DND-41 (cell line): ENCODE measurements at regions not wholly inside any gene's neighbourhood (a gene's known extent, or its start where the extent isn't known, plus 50 kb on each side); places are given as distances from the start of the nearest gene placed in this dataset.
"Not testable (repeated sequence)": the region's sequence is repeated elsewhere in the genome, so short reads cannot be mapped to it uniquely, and the experiment has no call there.

Experiments
- ATAC-seq: fragments of 200-7000 bp; cut with Tn5 transposase; 3 replicates; pipeline ENCODE4 v1.9.1; 2021; ENCODE audit warnings: low read depth; ENCODE audit not compliant: insufficient read depth
- DNase-seq: peaks from one replicate; pipeline ENCODE4 v3.0.0-alpha.2; 2020
- H2AFZ ChIP-seq: 2 replicates; pipeline ENCODE4 v1.6.0; 2012; ENCODE audit warnings: low read depth, low read length
- H3K27ac ChIP-seq: 2 replicates; pipeline ENCODE4 v1.5.1; 2012; ENCODE audit warnings: low read length, inconsistent platforms
- H3K27me3 ChIP-seq: fragments of 200-600 bp; sonication (generic); 2 replicates; pipeline ENCODE4 v1.6.0; 2012; ENCODE audit warnings: low read length, mild to moderate bottlenecking, inconsistent platforms; ENCODE audit not compliant: insufficient read depth, poor library complexity
- H3K36me3 ChIP-seq: 2 replicates; pipeline ENCODE4 v1.5.1; 2012; ENCODE audit warnings: low read length, inconsistent platforms; ENCODE audit not compliant: insufficient read depth
- H3K4me1 ChIP-seq: 2 replicates; pipeline ENCODE4 v1.5.1; 2012; ENCODE audit warnings: mild to moderate bottlenecking, low read length; ENCODE audit not compliant: insufficient read depth
- H3K4me2 ChIP-seq: 2 replicates; pipeline ENCODE4 v1.6.0; 2012; ENCODE audit warnings: mild to moderate bottlenecking, moderate library complexity, low read length, inconsistent platforms; ENCODE audit not compliant: insufficient read depth
- H3K4me3 ChIP-seq, 2 experiments: fragments of 200-600 bp in 1 of 2; shearing (Covaris generic) in 1 of 2; 2 replicates each; pipeline ENCODE4 v1.5.1; 2012 to 2016; ENCODE audit warnings: inconsistent platforms in 2 of 2, low read length in 2 of 2, mild to moderate bottlenecking in 2 of 2, low read depth in 1 of 2, moderate library complexity in 1 of 2
- H3K79me2 ChIP-seq: 2 replicates; pipeline ENCODE4 v1.6.0; 2012; ENCODE audit warnings: low read length, inconsistent platforms; ENCODE audit not compliant: insufficient read depth
- H3K9ac ChIP-seq: 2 replicates; pipeline ENCODE4 v1.6.0; 2012; ENCODE audit warnings: low read depth, mild to moderate bottlenecking, inconsistent platforms, low read length, moderate library complexity
- H3K9me3 ChIP-seq: 2 replicates; pipeline ENCODE4 v1.5.1; 2012; ENCODE audit warnings: low read length, moderate library complexity, mild to moderate bottlenecking, inconsistent platforms; ENCODE audit not compliant: insufficient read depth, severe bottlenecking
- H4K20me1 ChIP-seq: 2 replicates; pipeline ENCODE4 v1.6.0; 2012; ENCODE audit warnings: low read length; ENCODE audit not compliant: insufficient read depth
- EZH2 ChIP-seq: IDR thresholded peaks from 3 replicates; pipeline ENCODE4 v1.6.1; 2012; ENCODE audit warnings: borderline replicate concordance, low read depth, mild to moderate bottlenecking, moderate library complexity, low read length, inconsistent platforms; ENCODE audit not compliant: severe bottlenecking
- TF ChIP-seq, protein P1 (sequence below): IDR thresholded peaks from 2 replicates; pipeline ENCODE4 v1.5.1; 2012; ENCODE audit warnings: borderline replicate concordance, low read length, moderate library complexity, mild to moderate bottlenecking; ENCODE audit not compliant: poor library complexity, severe bottlenecking; ENCODE audit errors: extremely low read depth

DNA sequence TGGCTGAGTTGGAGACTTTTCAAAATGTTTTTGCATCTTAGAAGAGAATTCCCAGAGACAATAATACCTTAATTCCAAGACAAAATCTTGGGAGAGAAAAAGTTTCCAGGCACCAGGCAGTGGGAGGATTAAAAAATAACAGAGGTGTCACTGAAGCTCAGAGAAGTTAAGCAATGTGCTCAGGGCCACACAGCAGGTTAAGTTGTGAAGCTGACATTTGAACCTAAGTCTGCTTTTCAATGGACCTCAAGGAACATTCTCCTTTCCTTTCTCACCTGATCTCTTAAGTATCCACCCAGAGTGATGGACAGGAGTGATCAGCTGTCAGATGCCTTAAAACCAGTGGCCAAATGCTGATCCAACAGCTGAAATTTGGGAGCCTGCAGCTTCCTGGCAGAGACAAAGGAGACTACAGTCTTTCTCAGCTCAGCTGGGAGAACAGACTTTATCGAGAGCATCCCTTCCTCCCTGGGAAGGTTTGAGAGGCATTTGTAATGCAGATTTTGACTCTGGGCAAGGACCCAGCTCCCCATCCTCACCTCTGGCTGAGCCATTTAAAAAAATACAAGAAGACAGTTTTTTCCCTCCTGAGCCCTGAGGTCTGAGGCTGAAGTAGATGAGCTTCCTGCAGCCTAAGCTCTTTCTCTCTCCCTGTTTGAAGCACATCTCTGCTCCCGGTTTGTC, 174.9 kb upstream of the RPH3A start:
- Histone ChIP-seq H3K9ac (no peak overlapping the region), H3K9me3 (no peaks in the 10 kb centered on the region), H3K4me3 (no peak overlapping the region), H3K4me1 (no peaks in the 10 kb centered on the region), H3K4me2 (no peak overlapping the region), H2AFZ (no peak overlapping the region), H3K79me2 (no peaks in the 10 kb centered on the region), H3K27me3 (no peaks in the 10 kb centered on the region), H3K27ac (no peak overlapping the region), H3K36me3 (no peaks in the 10 kb centered on the region), H4K20me1 (no peaks in the 10 kb centered on the region)
- TF ChIP-seq, protein P1, sequence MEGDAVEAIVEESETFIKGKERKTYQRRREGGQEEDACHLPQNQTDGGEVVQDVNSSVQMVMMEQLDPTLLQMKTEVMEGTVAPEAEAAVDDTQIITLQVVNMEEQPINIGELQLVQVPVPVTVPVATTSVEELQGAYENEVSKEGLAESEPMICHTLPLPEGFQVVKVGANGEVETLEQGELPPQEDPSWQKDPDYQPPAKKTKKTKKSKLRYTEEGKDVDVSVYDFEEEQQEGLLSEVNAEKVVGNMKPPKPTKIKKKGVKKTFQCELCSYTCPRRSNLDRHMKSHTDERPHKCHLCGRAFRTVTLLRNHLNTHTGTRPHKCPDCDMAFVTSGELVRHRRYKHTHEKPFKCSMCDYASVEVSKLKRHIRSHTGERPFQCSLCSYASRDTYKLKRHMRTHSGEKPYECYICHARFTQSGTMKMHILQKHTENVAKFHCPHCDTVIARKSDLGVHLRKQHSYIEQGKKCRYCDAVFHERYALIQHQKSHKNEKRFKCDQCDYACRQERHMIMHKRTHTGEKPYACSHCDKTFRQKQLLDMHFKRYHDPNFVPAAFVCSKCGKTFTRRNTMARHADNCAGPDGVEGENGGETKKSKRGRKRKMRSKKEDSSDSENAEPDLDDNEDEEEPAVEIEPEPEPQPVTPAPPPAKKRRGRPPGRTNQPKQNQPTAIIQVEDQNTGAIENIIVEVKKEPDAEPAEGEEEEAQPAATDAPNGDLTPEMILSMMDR, result no peak
- no peak for DNase-seq
- ATAC-seq, result no peak

DNA sequence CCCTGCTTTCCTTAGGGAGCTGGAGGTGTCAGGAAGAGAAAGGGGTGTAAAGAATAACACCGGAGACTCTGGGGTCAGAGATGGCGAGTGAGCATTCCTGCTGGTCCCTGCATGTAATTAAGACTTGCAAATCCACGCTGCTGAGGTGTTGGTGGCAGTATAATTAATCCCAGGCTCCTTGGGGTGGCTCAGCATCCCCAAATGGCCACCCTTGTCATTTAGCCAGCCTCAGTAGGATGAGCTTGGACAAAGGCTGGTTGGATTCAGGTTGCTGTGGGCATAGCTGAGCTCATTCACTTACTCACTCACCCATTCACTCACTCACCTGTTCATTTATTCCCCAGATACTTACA, 174.4 kb upstream of the RPH3A start:
- Histone ChIP-seq H4K20me1 (no peaks in the 10 kb centered on the region), H3K4me3 (no peak overlapping the region), H3K4me2 (no peak overlapping the region), H3K27me3 (no peaks in the 10 kb centered on the region), H2AFZ (no peak overlapping the region), H3K9me3 (no peaks in the 10 kb centered on the region), H3K9ac (no peak overlapping the region), H3K79me2 (no peaks in the 10 kb centered on the region), H3K4me1 (no peaks in the 10 kb centered on the region), H3K27ac (no peak overlapping the region), H3K36me3 (no peaks in the 10 kb centered on the region)
- DNase-seq (no peak), ATAC-seq (no peak)
- TF ChIP-seq EZH2, result no peak
- TF ChIP-seq, protein P1, result no peak

DNA sequence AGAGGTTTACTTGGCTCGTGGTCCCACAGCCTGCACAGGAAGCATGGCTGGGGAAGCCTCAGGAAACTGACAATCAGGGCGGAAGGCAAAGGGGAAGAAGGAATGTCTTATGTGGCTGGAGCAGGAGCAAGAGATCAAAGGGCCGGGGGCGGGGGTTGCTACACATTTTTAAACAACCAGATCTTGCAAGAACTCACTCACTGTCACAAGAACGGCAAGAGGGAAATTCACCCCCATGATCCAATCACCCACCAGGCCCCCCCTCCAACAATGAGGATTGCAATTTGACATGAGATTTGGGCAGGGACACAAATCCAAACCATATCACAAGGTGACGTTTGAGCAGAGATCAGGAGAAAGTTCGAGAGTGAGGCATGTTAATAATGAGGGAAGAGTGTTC, 163.7 kb upstream of the RPH3A start:
- no peak overlapping the region for H3K9ac ChIP-seq
- H3K79me2 ChIP-seq, result no peaks in the 10 kb centered on the region
- no peaks in the 10 kb centered on the region for H3K4me1 ChIP-seq
- TF ChIP-seq, protein P1, result no peak
- no peak for TF ChIP-seq EZH2
- no peaks in the 10 kb centered on the region for H4K20me1 ChIP-seq
- H3K36me3 ChIP-seq, result no peaks in the 10 kb centered on the region
- no peak overlapping the region for H3K27ac ChIP-seq
- H2AFZ ChIP-seq, result no peak overlapping the region
- DNase-seq, result no peak
- no peaks in the 10 kb centered on the region for H3K9me3 ChIP-seq
- no peak overlapping the region for H3K4me3 ChIP-seq
- H3K4me2 ChIP-seq, result no peak overlapping the region
- H3K27me3 ChIP-seq, result no peaks in the 10 kb centered on the region
- no peak for ATAC-seq

DNA sequence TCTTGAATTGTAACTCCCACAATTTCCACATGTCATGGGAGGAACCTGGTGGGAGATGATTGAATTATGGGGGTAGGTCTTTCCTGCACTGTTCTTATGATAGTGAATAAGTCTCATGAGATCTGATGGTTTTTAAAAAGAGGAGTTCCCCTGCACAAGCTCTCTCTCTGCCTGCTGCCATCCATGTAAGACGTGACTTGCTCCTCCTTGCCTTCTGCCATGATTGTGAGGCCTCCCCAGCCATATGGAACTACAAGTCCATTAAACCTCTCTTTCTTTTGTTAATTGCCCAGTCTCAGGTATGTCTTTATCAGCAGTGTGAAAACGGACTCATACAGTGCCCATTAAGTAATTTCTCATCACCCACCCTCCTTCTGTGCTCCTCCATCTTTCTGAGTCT, 159.6 kb upstream of the RPH3A start:
- H3K4me3 ChIP-seq, ATAC-seq, H3K9me3 ChIP-seq: not testable (repeated sequence)

More for the DNA sequence above, 159.6 kb upstream of the RPH3A start:
- H3K36me3 ChIP-seq, H3K27me3 ChIP-seq, H3K79me2 ChIP-seq, H2AFZ ChIP-seq, H3K4me2 ChIP-seq, H3K9ac ChIP-seq, H3K4me1 ChIP-seq, H3K27ac ChIP-seq, DNase-seq, H4K20me1 ChIP-seq: not testable (repeated sequence)
